ENCODE measurements at regions not wholly inside any gene's neighbourhood (a gene's known extent, or its start where the extent isn't known, plus 50 kb on each side); places are given as distances from the start of the nearest gene placed in this dataset.
"Not testable (repeated sequence)": the region's sequence is repeated elsewhere in the genome, so short reads cannot be mapped to it uniquely, and the experiment has no call there.

- H3K9me3 ChIP-seq = no peaks in the 10 kb centered on the region
- no peak for DNase-seq (ENCODE audit: low spot score in 2 of 2)
- H3K4me3 ChIP-seq = no peak overlapping the region
- in situ Hi-C loops (cut with MboI; ENCODE audit: low sequenced_read_pairs) = no loop called here
- no peaks in the 10 kb centered on the region for H3K4me1 ChIP-seq
- no peaks in the 10 kb centered on the region for H3K36me3 ChIP-seq (replicated peaks)
- H3K27me3 ChIP-seq (ENCODE audit: low read depth) = no peaks in the 10 kb centered on the region
These were observed 117.5 kb upstream of the APP start for GRCh38 chr21:26288026-26288425.

- no peaks in the 10 kb centered on the region for H3K36me3 ChIP-seq (replicated peaks)
- peaks cover 11% of the 10 kb centered on the region for H3K4me1 ChIP-seq
- no peak for DNase-seq (ENCODE audit: low spot score in 2 of 2)
- no peaks in the 10 kb centered on the region for H3K27me3 ChIP-seq (ENCODE audit: low read depth)
- no peak overlapping the region for H3K4me3 ChIP-seq
- in situ Hi-C loops (cut with MboI; ENCODE audit: low sequenced_read_pairs) = no loop called here
- no peaks in the 10 kb centered on the region for H3K9me3 ChIP-seq
These were observed 114.0 kb upstream of the APP start for GRCh38 chr21:26284531-26284930.

- no peaks in the 10 kb centered on the region for H3K27me3 ChIP-seq (ENCODE audit: low read depth)
- no peak for DNase-seq (ENCODE audit: low spot score in 2 of 2)
- in situ Hi-C loops (cut with MboI; ENCODE audit: low sequenced_read_pairs) = no loop called here
- H3K4me1 ChIP-seq = peaks cover 11% of the 10 kb centered on the region
- no peak overlapping the region for H3K4me3 ChIP-seq
- no peaks in the 10 kb centered on the region for H3K9me3 ChIP-seq
- no peaks in the 10 kb centered on the region for H3K36me3 ChIP-seq (replicated peaks)
These were observed 111.5 kb upstream of the APP start for GRCh38 chr21:26282058-26282457.

- Histone ChIP-seq H3K4me3 (no peak overlapping the region), H3K9me3 (no peaks in the 10 kb centered on the region)
- no peak for DNase-seq (ENCODE audit: low spot score in 2 of 2)
These were observed 110.9 kb upstream of the APP start for GRCh38 chr21:26281506-26281905.

GRCh38 chr21:26280775-26281174 lies 110.2 kb upstream of the APP start:
- in situ Hi-C loops (cut with MboI; ENCODE audit: low sequenced_read_pairs) = no loop called here

More at GRCh38 chr21:26281506-26281905, 110.9 kb upstream of the APP start:
- H3K36me3 ChIP-seq (replicated peaks) = no peaks in the 10 kb centered on the region
- no peaks in the 10 kb centered on the region for H3K27me3 ChIP-seq (ENCODE audit: low read depth)
- H3K4me1 ChIP-seq = peaks cover 11% of the 10 kb centered on the region
- in situ Hi-C loops (cut with MboI; ENCODE audit: low sequenced_read_pairs) = no loop called here

GRCh38 chr21:26280148-26280547 lies 109.6 kb upstream of the APP start:
- H3K9me3 ChIP-seq = no peaks in the 10 kb centered on the region
- H3K4me3 ChIP-seq = no peak overlapping the region
- H3K27me3 ChIP-seq (ENCODE audit: low read depth) = no peaks in the 10 kb centered on the region
- no peak for DNase-seq (ENCODE audit: low spot score in 2 of 2)
- in situ Hi-C loops (cut with MboI; ENCODE audit: low sequenced_read_pairs) = no loop called here
- peaks cover 11% of the 10 kb centered on the region for H3K4me1 ChIP-seq
- H3K36me3 ChIP-seq (replicated peaks) = no peaks in the 10 kb centered on the region

More at GRCh38 chr21:26280775-26281174, 110.2 kb upstream of the APP start:
- H3K4me3 ChIP-seq = no peak overlapping the region
- no peak for DNase-seq (ENCODE audit: low spot score in 2 of 2)
- H3K4me1 ChIP-seq = peaks cover 11% of the 10 kb centered on the region
- H3K9me3 ChIP-seq = no peaks in the 10 kb centered on the region
- no peaks in the 10 kb centered on the region for H3K36me3 ChIP-seq (replicated peaks)
- no peaks in the 10 kb centered on the region for H3K27me3 ChIP-seq (ENCODE audit: low read depth)

GRCh38 chr21:26275801-26276200 lies 105.2 kb upstream of the APP start:
- no peak overlapping the region for H3K4me3 ChIP-seq

GRCh38 chr21:26273686-26274313 lies 103.2 kb upstream of the APP start:
- no peaks in the 10 kb centered on the region for H3K27me3 ChIP-seq (ENCODE audit: low read depth)
- no peak overlapping the region for H3K4me3 ChIP-seq
- peaks cover 5% of the 10 kb centered on the region; the same call in 1 of the 2 replicates for H3K9me3 ChIP-seq
- peaks cover 11% of the 10 kb centered on the region for H3K4me1 ChIP-seq
- no peaks in the 10 kb centered on the region for H3K36me3 ChIP-seq (replicated peaks)
- in situ Hi-C loops (cut with MboI; ENCODE audit: low sequenced_read_pairs) = no loop called here
- DNase-seq (ENCODE audit: low spot score in 2 of 2) = no peak

More at GRCh38 chr21:26275801-26276200, 105.2 kb upstream of the APP start:
- Histone ChIP-seq H3K27me3 (ENCODE audit: low read depth) (no peaks in the 10 kb centered on the region), H3K4me1 (no peaks in the 10 kb centered on the region), H3K9me3 (peaks cover 5% of the 10 kb centered on the region; the same call in 1 of the 2 replicates), H3K36me3 (replicated peaks) (no peaks in the 10 kb centered on the region)
- DNase-seq (ENCODE audit: low spot score in 2 of 2) = no peak
- in situ Hi-C loops (cut with MboI; ENCODE audit: low sequenced_read_pairs) = no loop called here

GRCh38 chr21:26267389-26267788 lies 96.8 kb upstream of the APP start:
- in situ Hi-C loops (cut with MboI; ENCODE audit: low sequenced_read_pairs) = no loop called here
- Histone ChIP-seq H3K27me3 (ENCODE audit: low read depth) (no peaks in the 10 kb centered on the region), H3K4me3 (no peak overlapping the region), H3K36me3 (replicated peaks) (no peaks in the 10 kb centered on the region), H3K9me3 (no peaks in the 10 kb centered on the region), H3K4me1 (peaks cover 16% of the 10 kb centered on the region)
- DNase-seq (ENCODE audit: low spot score in 2 of 2) = no peak

- no peak for DNase-seq (ENCODE audit: low spot score in 2 of 2)
- Histone ChIP-seq H3K27me3 (ENCODE audit: low read depth) (no peaks in the 10 kb centered on the region; the same call in 1 of the 2 replicates), H3K4me1 (no peaks in the 10 kb centered on the region), H3K9me3 (no peaks in the 10 kb centered on the region), H3K36me3 (replicated peaks) (no peaks in the 10 kb centered on the region), H3K4me3 (no peak overlapping the region)
- in situ Hi-C loops (cut with MboI; ENCODE audit: low sequenced_read_pairs) = no loop called here
These were observed 75.5 kb upstream of the APP start for GRCh38 chr21:26246073-26246472.

- H3K4me3 ChIP-seq = no peak overlapping the region
- no peaks in the 10 kb centered on the region; the same call in 1 of the 2 replicates for H3K27me3 ChIP-seq (ENCODE audit: low read depth)
- DNase-seq (ENCODE audit: low spot score in 2 of 2) = no peak
- no peaks in the 10 kb centered on the region for H3K9me3 ChIP-seq
- in situ Hi-C loops (cut with MboI; ENCODE audit: low sequenced_read_pairs) = no loop called here
- no peaks in the 10 kb centered on the region for H3K4me1 ChIP-seq
- H3K36me3 ChIP-seq (replicated peaks) = no peaks in the 10 kb centered on the region
These were observed 74.9 kb upstream of the APP start for GRCh38 chr21:26245428-26245827.

GRCh38 chr21:26238646-26239045 lies 68.1 kb upstream of the APP start:
- in situ Hi-C loops (cut with MboI; ENCODE audit: low sequenced_read_pairs) = no loop called here
- H3K9me3 ChIP-seq = no peaks in the 10 kb centered on the region
- no peaks in the 10 kb centered on the region for H3K36me3 ChIP-seq (replicated peaks)
- H3K27me3 ChIP-seq (ENCODE audit: low read depth) = no peaks in the 10 kb centered on the region; the same call in 1 of the 2 replicates
- DNase-seq (ENCODE audit: low spot score in 2 of 2) = no peak
- H3K4me3 ChIP-seq = no peak overlapping the region
- no peaks in the 10 kb centered on the region for H3K4me1 ChIP-seq

- no peak overlapping the region for H3K4me3 ChIP-seq
- no peaks in the 10 kb centered on the region for H3K36me3 ChIP-seq (replicated peaks)
These were observed 65.7 kb upstream of the APP start for GRCh38 chr21:26236281-26236680.

GRCh38 chr21:26233297-26233696 lies 62.7 kb upstream of the APP start:
- H3K36me3 ChIP-seq (replicated peaks); in situ Hi-C loops (cut with MboI; ENCODE audit: low sequenced_read_pairs); H3K9me3 ChIP-seq; DNase-seq (ENCODE audit: low spot score in 2 of 2); H3K4me1 ChIP-seq; H3K4me3 ChIP-seq; H3K27me3 ChIP-seq (ENCODE audit: low read depth): not testable (repeated sequence)

More at GRCh38 chr21:26236281-26236680, 65.7 kb upstream of the APP start:
- no peak for DNase-seq (ENCODE audit: low spot score in 2 of 2)
- Histone ChIP-seq H3K9me3 (no peaks in the 10 kb centered on the region), H3K4me1 (no peaks in the 10 kb centered on the region), H3K27me3 (ENCODE audit: low read depth) (no peaks in the 10 kb centered on the region)
- in situ Hi-C loops (cut with MboI; ENCODE audit: low sequenced_read_pairs) = no loop called here

- in situ Hi-C loops (cut with MboI; ENCODE audit: low sequenced_read_pairs); H3K36me3 ChIP-seq (replicated peaks); H3K4me3 ChIP-seq; DNase-seq (ENCODE audit: low spot score in 2 of 2); H3K27me3 ChIP-seq (ENCODE audit: low read depth); H3K9me3 ChIP-seq; H3K4me1 ChIP-seq: not testable (repeated sequence)
These were observed 61.9 kb upstream of the APP start for GRCh38 chr21:26232491-26232890.
